BLaER1 treated with 17β-estradiol and CSF1 and Interleukin-3, amounts not matched to agents 10 nM and 100 nM (cell line): ENCODE measurements at regions not wholly inside any gene's neighbourhood (a gene's known extent, or its start where the extent isn't known, plus 50 kb on each side); places are given as distances from the start of the nearest gene placed in this dataset.

Experiments used
- H3K27ac ChIP-seq, 11 experiments: shearing (Covaris generic); formaldehyde crosslinking; 2 replicates each; pipeline ENCODE4 v1.8.1; 2022
- H3K27me3 ChIP-seq, 11 experiments: shearing (Covaris generic); formaldehyde crosslinking; 2 replicates each; pipeline ENCODE4 v1.8.1; 2022
- H3K36me3 ChIP-seq, 11 experiments: shearing (Covaris generic); formaldehyde crosslinking; 2 replicates each; pipeline ENCODE4 v1.8.1; 2022
- H3K4me1 ChIP-seq, 10 experiments: shearing (Covaris generic); formaldehyde crosslinking; 2 replicates each; pipeline ENCODE4 v1.8.1; 2022
- H3K4me2 ChIP-seq, 11 experiments: shearing (Covaris generic); formaldehyde crosslinking; 2 replicates each; pipeline ENCODE4 v1.8.1; 2022
- H3K4me3 ChIP-seq, 10 experiments: shearing (Covaris generic); formaldehyde crosslinking; 2 replicates each; pipeline ENCODE4 v1.8.1; 2022
- H3K9ac ChIP-seq, 11 experiments: shearing (Covaris generic); formaldehyde crosslinking; 2 replicates each; pipeline ENCODE4 v1.8.1; 2022
- H3K9me3 ChIP-seq, 11 experiments: shearing (Covaris generic); formaldehyde crosslinking; replicated peaks in 1 of 11; 2 replicates each; pipeline ENCODE4 v1.8.1; 2022
- H4K20me1 ChIP-seq, 11 experiments: shearing (Covaris generic); formaldehyde crosslinking; 2 replicates each; pipeline ENCODE4 v1.8.1; 2022
- Cebpa-rat ChIP-seq, 11 experiments: shearing (Covaris generic); IDR thresholded peaks; 2 replicates each; pipeline ENCODE4 v1.8.1; 2022

DNA sequence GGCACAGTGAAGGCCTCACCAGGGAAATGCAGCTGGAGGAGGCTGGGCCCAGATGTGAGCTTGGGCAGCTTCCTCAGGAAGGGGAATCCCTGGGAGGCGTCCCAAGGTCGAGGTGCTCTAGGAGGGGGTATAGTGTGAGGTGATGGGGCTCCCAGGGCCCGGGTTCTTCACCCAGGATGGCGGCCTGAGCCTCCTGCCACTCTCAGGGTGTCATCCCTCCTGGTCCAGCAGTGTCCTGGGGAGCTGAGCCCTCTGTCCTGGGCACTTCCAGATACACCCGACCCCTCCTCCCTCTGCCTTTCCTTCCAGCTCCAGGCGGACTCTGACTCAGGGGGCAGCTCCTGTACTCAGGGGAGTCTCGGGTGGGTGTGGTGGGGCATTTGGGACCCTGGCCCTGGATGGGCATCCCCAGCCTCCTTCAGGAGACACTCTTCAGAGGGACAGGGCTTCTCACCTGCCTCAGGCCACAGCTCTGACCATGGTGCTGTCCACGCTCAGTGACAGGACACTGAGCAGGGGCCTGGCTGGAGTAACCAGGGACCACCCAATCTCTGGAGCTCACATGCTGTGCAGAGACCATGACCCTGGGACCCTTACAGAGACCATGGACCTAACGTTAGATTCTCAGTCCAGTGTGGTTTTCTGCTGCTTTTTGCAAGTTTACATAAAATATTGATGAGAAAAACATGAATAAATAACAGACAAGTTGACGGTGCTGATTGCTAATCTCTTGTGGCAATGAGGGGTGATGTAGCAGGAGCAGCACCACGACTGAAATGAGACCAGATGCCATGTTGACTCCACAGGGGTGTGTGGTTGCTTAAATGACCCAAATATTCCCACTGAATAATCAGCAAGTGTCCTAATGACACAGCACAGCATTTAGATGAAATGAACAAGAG, 101.9 kb downstream of the GGTLC2 start:
- peaks cover 25 to 56% (median 46%) of the 10 kb centered on the region in 10 experiments for H3K4me1 ChIP-seq
- peak overlapping the region; percentile 64 to 92 (median 75) for H3K4me2 ChIP-seq
- H3K4me3 ChIP-seq, result no peak overlapping the region
- peak overlapping the region in 2 of 11 experiments; percentile 17 to 46; a peak in 2 of 22 replicates for H3K27ac ChIP-seq
- no peaks in the 10 kb centered on the region for H3K9me3 ChIP-seq
- H3K36me3 ChIP-seq, result no peaks in the 10 kb centered on the region
- H3K9ac ChIP-seq, result peak overlapping the region in 2 of 11 experiments; percentile 30 to 39; a peak in 2 of 22 replicates
- H3K27me3 ChIP-seq, result no peaks in the 10 kb centered on the region
- H4K20me1 ChIP-seq, result no peaks in the 10 kb centered on the region; a peak in 1 of 22 replicates
- TF ChIP-seq Cebpa-rat (IDR thresholded peaks at IDR 0.05), result no peak

DNA sequence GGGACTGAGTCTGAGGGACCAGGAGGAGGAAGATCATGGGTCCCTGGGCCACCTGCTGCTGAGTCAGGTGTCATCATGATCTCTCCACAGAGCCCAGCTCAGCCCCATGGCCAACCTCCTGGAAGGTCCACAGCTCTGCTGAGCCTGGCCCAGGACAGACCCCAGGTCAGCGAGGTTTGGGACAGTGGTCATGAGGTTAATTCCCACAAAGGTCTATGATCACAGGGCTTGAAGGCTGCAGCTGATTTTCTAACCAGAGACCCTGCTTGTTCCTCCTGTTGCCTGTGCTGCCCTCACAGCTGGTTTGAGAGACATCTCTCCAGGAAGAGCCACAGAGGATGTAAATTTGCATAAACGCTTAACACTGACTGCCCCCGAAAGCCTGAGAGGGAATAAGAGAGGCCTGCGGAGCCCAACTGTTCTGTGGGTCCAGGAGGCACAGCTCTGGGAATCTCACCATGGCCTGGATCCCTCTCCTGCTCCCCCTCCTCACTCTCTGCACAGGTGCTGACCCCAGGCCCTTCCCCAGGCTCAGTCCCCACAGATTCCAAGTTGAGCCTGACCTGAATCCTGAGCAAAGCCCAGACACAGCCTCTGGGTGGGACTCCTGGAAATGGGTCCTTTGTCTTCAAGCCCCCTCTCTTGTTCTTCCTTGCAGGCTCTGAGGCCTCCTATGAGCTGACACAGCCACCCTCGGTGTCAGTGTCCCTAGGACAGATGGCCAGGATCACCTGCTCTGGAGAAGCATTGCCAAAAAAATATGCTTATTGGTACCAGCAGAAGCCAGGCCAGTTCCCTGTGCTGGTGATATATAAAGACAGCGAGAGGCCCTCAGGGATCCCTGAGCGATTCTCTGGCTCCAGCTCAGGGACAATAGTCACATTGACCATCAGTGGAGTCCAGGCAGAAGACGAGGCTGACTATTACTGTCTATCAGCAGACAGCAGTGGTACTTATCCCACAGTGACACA, 102.8 kb downstream of the GGTLC2 start:
- Histone ChIP-seq H3K36me3 (no peaks in the 10 kb centered on the region), H3K27ac (peak overlapping the region in 5 of 11 experiments; percentile 13 to 50 (median 33); a peak in 7 of 22 replicates), H3K9me3 (no peaks in the 10 kb centered on the region), H4K20me1 (no peaks in the 10 kb centered on the region; a peak in 1 of 22 replicates), H3K4me2 (peak overlapping the region; percentile 64 to 92 (median 75)), H3K27me3 (no peaks in the 10 kb centered on the region), H3K4me1 (peaks cover 25 to 52% (median 48%) of the 10 kb centered on the region in 10 experiments), H3K9ac (peak overlapping the region in 7 of 11 experiments; percentile 2 to 57 (median 23); a peak in 9 of 22 replicates), H3K4me3 (no peak overlapping the region)
- TF ChIP-seq Cebpa-rat (IDR thresholded peaks at IDR 0.05), result no peak

GRCh38 chr22:22748297-22748743, 103.9 kb downstream of the GGTLC2 start:
- H3K36me3 ChIP-seq, result no peaks in the 10 kb centered on the region
- 0 out of 22 replicates have a peak overlapping the region, but pooled peaks of 1 of the 11 experiments have one; percentile 46 for H3K9ac ChIP-seq
- no peaks in the 10 kb centered on the region for H3K27me3 ChIP-seq
- 0 out of 22 replicates have a peak overlapping the region, but pooled peaks of 1 of the 11 experiments have one; percentile 46 for H3K27ac ChIP-seq
- H3K4me3 ChIP-seq, result no peak overlapping the region
- H4K20me1 ChIP-seq, result no peaks in the 10 kb centered on the region; a peak in 1 of 22 replicates
- H3K9me3 ChIP-seq, result no peaks in the 10 kb centered on the region
- H3K4me2 ChIP-seq, result peak overlapping the region; percentile 64 to 92 (median 75); a peak in 20 of 22 replicates
- peaks cover 36 to 51% (median 48%) of the 10 kb centered on the region in 10 experiments for H3K4me1 ChIP-seq
- peak in 6 of 11 experiments; percentile 5 to 57 (median 46); a peak in 5 of 22 replicates for TF ChIP-seq Cebpa-rat (IDR thresholded peaks at IDR 0.05)

DNA sequence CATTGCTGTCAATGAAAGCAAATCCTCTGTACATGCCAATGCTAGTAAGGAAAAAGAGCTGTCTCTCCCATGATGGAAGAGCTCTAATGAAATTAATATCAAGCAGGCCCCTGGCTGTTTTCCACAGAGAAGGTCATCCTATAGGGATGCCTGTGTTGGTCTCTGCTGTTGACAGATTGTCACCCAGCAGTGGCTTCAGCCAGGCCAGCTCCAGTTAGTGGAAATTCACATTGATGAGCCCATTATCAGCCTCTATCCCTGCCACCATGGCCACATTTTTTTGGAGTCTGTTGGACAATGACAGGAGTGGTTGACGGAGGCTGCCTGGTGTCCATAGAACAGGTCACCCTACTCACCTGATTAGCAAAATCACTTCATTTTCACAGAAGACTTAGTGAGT, 104.3 kb downstream of the GGTLC2 start:
- H3K27me3 ChIP-seq, result no peaks in the 10 kb centered on the region
- H3K36me3 ChIP-seq, result no peaks in the 10 kb centered on the region
- H3K4me3 ChIP-seq, result no peak overlapping the region
- no peaks in the 10 kb centered on the region; a peak in 1 of 22 replicates for H4K20me1 ChIP-seq
- H3K9ac ChIP-seq, result no peak overlapping the region
- H3K4me2 ChIP-seq, result no peak overlapping the region
- no peaks in the 10 kb centered on the region for H3K9me3 ChIP-seq
- TF ChIP-seq Cebpa-rat (IDR thresholded peaks at IDR 0.05), result no peak
- H3K4me1 ChIP-seq, result peaks cover 37 to 51% (median 49%) of the 10 kb centered on the region in 10 experiments
- no peak overlapping the region for H3K27ac ChIP-seq

- Histone ChIP-seq H3K9ac (no peak overlapping the region), H3K27me3 (no peaks in the 10 kb centered on the region), H3K27ac (no peak overlapping the region), H3K4me3 (no peak overlapping the region), H3K4me1 (peaks cover 37 to 54% (median 50%) of the 10 kb centered on the region in 10 experiments), H4K20me1 (no peaks in the 10 kb centered on the region; a peak in 1 of 22 replicates), H3K9me3 (no peaks in the 10 kb centered on the region), H3K4me2 (no peak overlapping the region), H3K36me3 (no peaks in the 10 kb centered on the region)
- no peak for TF ChIP-seq Cebpa-rat (IDR thresholded peaks at IDR 0.05)
Measured at GRCh38 chr22:22749167-22749758, 104.8 kb downstream of the GGTLC2 start.

DNA sequence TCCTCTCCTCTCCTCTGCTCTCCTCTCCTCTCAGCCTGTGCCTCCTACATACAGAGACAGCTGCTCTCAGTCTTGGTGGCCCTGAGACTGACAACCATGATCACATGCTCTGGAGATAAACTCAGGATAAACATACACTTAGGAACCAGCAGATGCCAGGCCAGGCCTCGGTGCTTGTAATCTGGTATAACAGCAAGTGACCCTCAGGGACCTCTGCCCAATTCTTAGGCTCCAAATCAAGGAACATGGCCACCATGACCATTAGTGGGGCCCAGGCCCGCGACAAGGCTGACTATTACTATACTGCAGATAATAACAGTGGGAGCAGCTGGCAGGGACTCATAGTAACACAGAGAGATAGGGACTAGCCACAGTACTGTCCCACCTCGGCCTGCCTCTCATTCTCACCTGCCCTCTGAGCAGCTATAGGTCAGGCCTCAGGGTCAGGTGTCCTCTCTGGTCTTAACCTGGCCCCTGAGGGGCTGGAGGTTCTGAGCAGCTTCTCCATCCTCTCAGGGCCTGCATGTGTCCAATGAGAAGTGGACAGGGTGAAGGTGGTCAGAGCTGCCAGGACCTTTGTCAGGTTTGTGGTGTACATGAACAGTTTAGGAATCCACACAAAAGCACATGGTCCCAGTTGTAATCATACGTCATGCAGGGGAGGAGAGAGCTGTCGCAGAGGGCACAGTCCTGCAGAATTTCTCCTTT, 106.1 kb downstream of the GGTLC2 start:
- no peak overlapping the region for H3K4me3 ChIP-seq
- no peaks in the 10 kb centered on the region for H3K9me3 ChIP-seq
- no peak for TF ChIP-seq Cebpa-rat (IDR thresholded peaks at IDR 0.05)

DNA sequence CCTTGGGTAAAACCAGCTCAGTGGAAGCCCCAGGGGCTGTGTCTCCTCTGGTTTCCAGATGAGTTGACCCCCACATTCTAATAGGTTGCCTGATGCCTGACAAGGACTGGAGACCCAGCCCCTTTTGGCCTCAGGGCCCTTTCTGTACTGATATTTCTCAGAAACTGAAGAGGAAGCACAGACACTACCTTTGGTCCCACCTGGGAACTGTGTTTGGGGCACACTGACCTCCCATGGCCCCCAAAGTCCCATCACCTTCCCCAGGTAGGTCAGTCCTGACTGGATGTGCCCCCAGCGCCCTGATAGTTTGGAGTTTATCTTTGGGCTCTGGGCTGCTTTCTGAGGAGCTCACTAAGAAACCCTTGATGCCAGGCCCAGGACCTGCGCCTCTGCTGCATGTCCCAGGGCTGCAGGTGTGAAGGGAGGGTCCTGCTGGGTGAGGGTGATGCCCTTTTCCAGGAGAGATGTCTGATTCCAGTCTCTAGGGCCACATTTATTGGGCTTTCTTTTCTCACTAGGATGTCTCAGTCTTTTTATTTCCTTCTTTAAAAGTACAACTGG, 106.7 kb downstream of the GGTLC2 start:
- Histone ChIP-seq H3K4me3 (no peak overlapping the region), H3K9me3 (no peaks in the 10 kb centered on the region)

More for the DNA sequence above, 106.1 kb downstream of the GGTLC2 start:
- Histone ChIP-seq H3K4me1 (peaks cover 37 to 47% (median 43%) of the 10 kb centered on the region in 10 experiments), H3K27ac (no peak overlapping the region), H3K4me2 (no peak overlapping the region), H4K20me1 (no peaks in the 10 kb centered on the region; a peak in 1 of 22 replicates), H3K9ac (no peak overlapping the region; a peak in 1 of 22 replicates), H3K36me3 (no peaks in the 10 kb centered on the region), H3K27me3 (no peaks in the 10 kb centered on the region)

More for the DNA sequence above, 106.7 kb downstream of the GGTLC2 start:
- Histone ChIP-seq H3K36me3 (no peaks in the 10 kb centered on the region), H3K4me2 (no peak overlapping the region), H3K27me3 (no peaks in the 10 kb centered on the region), H4K20me1 (no peaks in the 10 kb centered on the region; a peak in 1 of 22 replicates), H3K4me1 (peaks cover 31 to 47% (median 37%) of the 10 kb centered on the region in 10 experiments), H3K9ac (no peak overlapping the region), H3K27ac (no peak overlapping the region)
- no peak for TF ChIP-seq Cebpa-rat (IDR thresholded peaks at IDR 0.05)
